GM21529 (cell line): ENCODE measurements at regions not wholly inside any gene's neighbourhood (a gene's known extent, or its start where the extent isn't known, plus 50 kb on each side); places are given as distances from the start of the nearest gene placed in this dataset.

Source experiments
- ATAC-seq: cut with Tn5 transposase; IDR thresholded peaks from one replicate; pipeline ENCODE4 v1.9.1; 2021; ENCODE audit not compliant: unreplicated experiment

DNA sequence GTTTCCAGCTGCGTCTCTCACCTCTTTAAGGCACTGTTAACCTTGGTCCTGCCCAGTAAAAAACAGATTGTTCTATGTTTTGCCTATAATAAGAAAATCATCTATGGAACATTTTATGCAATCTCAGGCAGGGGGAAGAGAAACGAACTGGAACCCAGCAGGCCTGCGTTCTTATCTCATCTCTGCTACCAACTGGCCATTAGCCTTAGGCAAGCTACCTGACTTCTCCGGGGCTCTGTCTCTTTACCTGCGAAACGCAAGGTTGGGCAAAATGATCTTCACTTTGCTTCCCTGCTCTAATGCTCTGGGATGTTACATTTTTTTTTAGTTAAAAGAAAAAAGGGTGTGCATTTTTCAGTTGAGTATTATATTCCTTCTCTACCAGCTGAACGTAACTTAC is 70.5 kb upstream of the WIPF1 start:
- no peak for ATAC-seq

DNA sequence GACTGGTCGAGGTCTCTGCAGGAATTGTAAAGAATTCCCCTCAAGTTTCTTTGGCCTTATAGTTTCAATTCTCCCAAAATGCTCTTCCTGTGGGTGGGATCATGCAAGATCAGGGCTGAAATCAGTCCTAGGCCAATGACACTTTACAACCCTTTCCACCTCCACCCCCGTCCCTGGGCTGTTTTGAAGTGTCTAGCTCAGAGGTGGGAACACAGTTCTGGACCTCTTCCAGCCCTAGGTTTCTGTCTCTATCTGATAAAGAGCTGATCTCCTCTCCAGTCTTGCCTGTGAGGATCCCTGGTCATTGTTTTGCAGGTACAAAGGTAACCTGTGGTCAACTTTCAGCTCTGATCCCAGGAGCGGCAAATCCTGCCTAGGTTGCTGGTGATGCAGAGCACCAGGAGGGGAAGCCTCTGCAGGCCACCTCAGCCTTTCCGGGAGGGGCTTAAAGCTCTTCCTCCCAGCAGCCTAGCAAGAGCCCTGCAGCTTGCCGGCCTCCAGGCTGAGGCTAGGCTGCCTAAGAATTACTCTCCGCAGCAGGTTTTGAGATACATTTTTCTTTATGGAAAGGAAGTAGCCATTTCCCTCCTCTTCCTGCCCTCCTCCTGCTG is 69.8 kb upstream of the WIPF1 start:
- no peak for ATAC-seq

DNA sequence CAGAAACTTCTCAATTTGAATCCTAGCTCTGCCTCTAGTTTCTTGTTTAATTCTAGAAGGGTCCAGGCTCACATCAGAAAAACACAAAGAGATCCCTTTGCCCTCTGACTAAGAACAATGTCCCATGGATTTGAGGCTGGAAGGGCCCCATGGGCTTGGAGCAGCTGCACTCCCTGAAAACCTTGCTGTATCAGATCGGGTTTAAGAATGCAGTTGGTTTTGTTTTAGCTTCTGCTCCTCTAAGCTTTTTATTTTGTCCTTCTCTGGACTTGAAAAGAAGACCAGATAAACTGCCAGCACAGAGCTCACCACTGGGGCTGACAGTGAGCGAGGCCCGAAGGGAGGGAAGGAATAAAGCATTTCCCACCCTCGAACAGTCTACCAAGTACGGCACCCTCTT is 69.2 kb upstream of the WIPF1 start:
- ATAC-seq: no peak

DNA sequence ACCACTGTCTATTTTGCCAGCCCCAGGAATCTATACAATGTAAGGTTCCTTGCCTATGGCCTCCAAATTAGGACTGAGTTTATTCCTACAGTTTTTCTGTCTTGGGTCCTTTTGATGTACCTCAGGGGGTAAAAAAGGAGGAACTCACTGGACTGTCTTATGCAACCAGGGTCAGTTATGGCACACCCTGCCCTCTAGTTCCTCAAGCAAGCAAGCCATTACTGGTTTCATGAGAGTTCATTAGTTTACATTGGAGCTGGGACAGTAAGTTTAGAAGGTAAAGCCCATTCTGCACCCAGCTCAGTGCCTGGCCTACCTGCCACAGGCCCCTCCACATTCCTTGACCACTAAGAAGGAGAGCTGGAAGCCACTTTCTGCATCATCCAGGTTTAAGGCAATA is 68.7 kb upstream of the WIPF1 start:
- no peak for ATAC-seq

DNA sequence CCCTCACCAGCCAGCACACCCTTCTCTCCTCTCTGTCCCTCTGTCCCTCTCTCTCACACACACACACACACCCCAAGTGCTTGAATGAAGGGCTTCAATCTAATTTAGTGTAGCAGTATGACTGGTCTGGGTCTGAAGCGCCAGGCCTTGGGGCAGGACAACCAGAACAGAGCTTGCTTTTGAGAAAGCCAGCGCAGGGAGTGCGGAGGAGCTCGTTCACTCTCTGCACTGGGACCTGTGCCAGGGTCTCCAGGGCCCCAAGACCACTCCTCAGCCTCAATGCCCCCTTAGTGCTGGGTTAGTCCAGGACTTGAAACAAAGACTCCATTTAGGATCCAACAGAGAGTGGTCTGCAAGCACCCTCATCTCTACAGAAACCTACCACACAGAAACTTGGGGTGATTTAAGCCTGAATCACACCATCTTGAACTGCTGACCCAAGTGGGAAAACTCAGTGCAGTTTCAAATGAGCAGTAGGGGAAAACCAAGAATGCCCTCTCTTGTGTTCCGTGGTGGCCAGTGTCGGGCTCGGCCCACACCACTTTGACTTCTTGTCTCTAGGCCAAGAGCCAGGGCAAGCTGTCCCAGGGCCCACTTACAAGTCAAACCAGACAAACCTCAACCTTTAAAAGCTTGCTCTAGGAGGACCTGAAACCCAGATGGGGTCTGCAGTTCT is 66.6 kb upstream of the WIPF1 start:
- ATAC-seq: no peak

DNA sequence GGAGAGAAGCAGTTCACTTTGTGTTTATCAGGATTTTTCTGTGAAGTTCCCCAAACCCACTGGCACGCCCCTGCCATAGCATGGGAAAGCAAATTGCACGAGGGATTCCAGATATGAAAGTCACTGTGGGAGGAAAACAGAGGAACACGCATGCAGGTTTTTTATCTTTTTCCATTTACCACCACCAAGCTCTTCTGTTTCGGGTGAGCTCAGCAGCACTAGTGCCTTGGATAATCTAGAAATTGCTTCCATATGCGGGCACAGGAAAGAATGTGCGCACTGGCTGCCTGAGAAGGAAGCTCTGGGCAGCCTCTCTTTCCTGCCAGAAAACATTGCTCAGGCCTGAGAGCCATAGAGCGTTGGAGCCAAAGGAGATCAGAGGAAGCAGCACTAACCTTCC is 65.9 kb upstream of the WIPF1 start:
- ATAC-seq: no peak

DNA sequence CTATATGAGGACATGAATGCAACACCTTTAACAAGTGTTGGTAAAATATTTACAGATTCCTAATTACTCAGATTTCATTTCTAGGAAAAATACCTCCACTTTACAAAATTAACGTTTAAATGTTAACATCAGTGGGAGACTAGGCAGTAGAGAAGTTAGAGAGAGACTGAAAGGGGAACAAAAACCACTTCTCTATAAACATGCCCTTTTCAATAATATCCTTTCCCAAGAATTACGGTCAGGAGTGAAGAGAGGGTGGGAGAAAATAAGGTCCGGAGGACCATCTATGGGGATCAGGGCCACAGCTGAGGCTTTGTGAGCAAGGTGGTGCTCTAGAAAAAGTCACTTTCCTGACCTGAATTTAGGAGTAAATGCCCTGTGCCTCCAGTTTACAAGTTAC is 65.3 kb upstream of the WIPF1 start:
- ATAC-seq: no peak

DNA sequence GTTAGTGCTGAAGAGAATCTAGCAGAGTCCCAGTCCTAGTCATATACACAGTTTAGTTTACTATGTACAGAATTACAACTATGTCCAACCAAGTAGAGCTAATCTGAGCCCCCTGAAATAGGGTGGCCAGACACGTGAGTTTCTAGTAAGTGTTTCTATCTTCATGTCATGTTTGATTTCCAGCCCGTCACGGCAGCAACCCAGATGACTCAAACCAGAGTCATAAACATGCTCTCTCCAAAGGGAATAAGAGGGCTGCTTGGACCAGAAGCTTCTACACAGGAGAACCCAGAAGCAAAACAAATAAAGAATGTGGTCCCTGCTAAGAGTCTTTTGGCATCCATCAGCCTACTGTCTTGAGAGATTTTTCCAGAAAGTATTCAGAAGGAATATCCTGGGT is 64.9 kb upstream of the WIPF1 start:
- no peak for ATAC-seq

DNA sequence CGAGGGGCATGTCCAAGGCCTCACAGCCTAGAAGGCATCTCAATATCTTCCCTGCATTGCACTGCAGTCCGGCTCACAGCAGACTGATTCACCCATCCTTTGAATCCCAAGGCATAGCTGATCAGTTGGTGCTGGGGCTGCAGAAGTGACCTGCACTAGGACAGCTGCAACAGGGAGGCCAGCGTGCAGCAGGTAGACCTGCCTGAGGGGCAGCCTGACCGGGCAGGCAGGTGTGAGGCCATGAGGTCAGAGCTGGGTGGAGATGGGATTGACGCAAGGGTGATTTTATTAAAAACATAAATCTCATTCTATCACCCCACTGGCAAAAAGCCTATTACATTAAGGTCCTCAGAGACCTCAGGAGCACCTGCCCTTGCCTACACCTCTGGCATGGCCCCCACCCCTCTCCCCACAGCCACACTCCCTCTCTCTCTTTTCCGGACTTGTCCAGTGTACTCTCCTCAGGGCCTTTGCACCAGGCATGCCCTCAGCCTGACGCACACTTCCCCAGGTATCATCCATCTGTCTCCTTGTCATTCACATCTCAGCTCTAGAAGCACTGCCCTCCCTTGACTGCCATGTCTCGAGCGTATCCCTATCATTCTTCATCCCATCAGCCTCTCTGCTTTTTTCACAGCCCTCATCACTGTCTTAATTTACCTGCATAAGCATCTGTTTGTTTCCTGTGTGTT is 63.5 kb upstream of the WIPF1 start:
- ATAC-seq: no peak

DNA sequence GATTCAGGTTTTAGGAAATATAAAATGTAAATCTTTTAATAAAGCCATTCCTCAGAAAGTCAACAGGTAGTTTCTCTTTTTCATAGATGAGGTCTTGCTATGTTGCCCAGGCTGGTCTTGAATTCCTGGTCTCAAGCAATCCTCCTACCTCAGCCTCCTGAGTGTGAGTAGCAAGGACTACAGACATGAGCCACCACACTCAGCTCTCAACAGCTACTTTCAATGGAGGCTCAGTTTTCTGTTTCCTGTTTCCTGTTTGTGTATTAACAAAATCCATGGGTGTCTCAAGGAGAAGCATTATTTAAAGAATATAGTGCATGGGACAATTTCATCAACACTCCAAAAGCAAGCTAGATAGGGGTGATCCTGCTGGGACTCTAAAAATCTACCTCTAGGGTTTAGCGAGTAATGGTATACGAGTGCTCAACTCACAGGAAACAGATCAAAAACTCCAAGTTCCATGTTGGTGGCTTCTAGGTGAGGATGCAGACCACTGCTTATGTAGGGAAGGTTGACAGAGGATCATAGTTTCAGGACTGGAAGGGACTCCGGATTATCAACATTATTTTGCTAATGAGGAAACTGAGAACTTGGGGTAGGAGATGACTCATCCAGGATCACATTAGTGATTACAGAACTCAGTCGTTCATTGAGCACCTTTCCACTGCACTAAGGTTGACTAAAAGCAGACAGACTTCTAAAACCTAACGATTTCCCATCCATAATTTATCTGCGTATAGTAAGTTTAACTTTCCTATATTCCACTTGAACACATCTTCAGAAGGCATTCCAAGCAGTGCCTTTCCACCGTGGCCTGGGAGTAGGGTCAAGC is 61.7 kb upstream of the WIPF1 start:
- ATAC-seq: no peak

DNA sequence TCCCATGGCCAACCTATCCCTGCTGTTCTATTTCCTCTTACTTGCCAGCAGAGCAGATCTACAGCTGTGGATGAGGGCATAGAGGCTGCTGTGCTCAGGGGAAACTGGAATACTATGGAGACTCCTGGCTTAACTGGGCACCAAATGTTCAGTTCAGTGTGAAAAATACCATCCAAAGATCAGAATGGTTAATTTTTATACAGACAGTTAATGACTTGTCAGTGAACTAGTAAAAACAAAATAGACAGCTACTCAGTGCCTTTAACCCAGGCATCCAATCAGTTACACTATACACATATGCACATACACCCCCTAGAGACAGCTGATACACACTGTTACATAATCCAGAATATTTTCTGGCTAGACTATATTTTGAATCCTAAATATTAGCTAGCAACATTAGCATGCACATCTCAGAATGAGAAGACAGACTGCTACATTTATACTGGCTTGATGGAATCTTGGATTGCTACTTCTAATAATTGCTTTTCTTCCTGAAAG is 59.1 kb upstream of the WIPF1 start:
- no peak for ATAC-seq

DNA sequence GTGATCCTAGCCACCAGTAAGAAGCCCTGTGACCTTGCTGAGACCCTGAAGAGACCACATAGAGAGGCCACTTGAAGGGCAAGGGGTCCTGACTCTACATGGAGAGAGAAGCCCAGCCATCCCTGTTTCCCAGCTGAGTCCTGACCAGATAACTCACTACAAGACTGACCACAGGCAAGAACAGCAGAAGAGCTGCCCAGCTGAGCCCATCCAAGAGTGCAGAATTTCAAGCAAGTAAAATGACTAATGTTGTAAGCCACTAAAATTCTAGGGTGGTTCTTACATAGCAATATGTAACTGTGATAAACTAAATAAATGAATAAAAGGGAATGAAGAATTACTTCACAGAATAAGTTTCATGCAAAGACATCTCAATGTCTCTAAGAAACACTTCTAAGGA is 58.4 kb upstream of the WIPF1 start:
- ATAC-seq: no peak

DNA sequence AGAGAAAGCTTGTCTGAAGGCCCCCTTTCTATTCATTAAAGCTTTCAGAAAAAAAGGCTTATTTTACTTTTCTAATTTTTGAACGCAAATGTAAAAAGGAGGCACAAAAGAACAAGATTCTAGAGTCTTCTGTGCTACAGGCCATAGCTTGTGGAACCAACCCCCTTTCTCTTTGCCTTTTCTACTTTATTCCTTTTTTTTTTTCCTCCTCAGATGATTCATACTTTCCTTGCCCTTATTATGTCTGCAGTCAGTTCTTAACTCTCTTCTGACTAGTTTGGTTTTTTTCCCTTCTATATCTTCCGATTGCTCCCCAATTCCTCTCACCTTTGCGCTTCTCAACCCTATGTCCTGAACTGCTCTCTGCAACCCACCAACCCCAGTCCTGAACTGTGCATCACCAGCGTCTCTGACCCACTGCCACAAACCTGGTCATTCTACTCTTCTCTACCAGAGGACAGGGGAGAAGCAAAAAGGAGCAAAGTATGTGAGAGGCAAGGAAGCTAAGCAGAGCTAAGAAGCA is 56.9 kb upstream of the WIPF1 start:
- no peak for ATAC-seq

DNA sequence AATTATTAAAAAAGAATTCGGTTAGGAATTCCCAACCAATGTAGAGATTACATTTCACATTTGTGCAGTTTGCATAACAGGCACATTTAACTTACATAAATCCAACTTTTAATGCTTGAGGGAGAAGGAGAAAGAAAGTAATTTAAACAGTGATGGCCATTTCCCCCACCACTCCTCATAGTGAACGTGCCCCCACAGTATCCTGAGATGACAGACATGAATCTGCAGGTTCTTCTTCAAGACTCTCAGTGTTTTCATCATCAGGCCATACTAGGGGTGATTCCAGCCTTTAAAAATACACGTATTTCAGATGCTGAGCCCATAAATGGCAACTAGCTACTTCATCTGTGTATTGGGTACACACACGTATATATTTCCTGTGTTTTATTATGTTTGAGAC is 51.3 kb upstream of the WIPF1 start:
- ATAC-seq: no peak
